CD4-positive, alpha-beta T cell (primary cell): ENCODE measurements at regions not wholly inside any gene's neighbourhood (a gene's known extent, or its start where the extent isn't known, plus 50 kb on each side); places are given as distances from the start of the nearest gene placed in this dataset.
"Not testable (repeated sequence)": the region's sequence is repeated elsewhere in the genome, so short reads cannot be mapped to it uniquely, and the experiment has no call there.

Experiments
- ATAC-seq: fragments of 200-7000 bp; cut with Tn5 transposase; one replicate; pipeline ENCODE4 v1.10.0; 2022; ENCODE audit warnings: mild to moderate bottlenecking; ENCODE audit not compliant: poor library complexity
- CTCF ChIA-PET: fragments of 350-600 bp; sonication (Branson Sonifier 250); formaldehyde crosslinking; loops from one replicate; lab custom pipeline; 2021; ENCODE audit warnings: antibody characterized with exemption, inconsistent platforms; lab: Charles Lee
- POLR2A ChIA-PET: fragments of 350-600 bp; sonication (Branson Sonifier 250); formaldehyde crosslinking; loops from one replicate; lab custom pipeline; 2021; ENCODE audit warnings: antibody characterized with exemption, inconsistent platforms; lab: Charles Lee
- DNase-seq, 14 experiments: peaks; one replicate each; pipeline ENCODE4 v3.0.0-alpha.2; 2013 to 2020; ENCODE audit warnings: mixed read lengths in 2 of 14
- H3K27ac ChIP-seq, 2 donors: one replicate each; pipeline versions ENCODE4 v1.5.1 to v1.7.0; 2013; ENCODE audit warnings: low read length in 2 of 2, low read depth in 1 of 2, mild to moderate bottlenecking in 1 of 2
- H3K27me3 ChIP-seq, 2 experiments: 1 replicate in 1 of 2; 2 replicates in 1 of 2; pipeline versions ENCODE4 v1.6.1 to v1.7.0; 2013; ENCODE audit warnings: low read length in 2 of 2, control low read depth in 1 of 2, mild to moderate bottlenecking in 1 of 2, moderate library complexity in 1 of 2; ENCODE audit not compliant: insufficient read depth in 2 of 2, control insufficient read depth in 1 of 2
- H3K36me3 ChIP-seq: one replicate; pipeline ENCODE4 v1.6.1; 2013; ENCODE audit warnings: low read length, control low read depth; ENCODE audit not compliant: insufficient read depth
- H3K4me1 ChIP-seq: one replicate; pipeline ENCODE4 v1.6.1; 2013; ENCODE audit warnings: low read length, control low read depth; ENCODE audit not compliant: insufficient read depth
- H3K4me3 ChIP-seq: one replicate; pipeline ENCODE4 v1.5.1; 2013; ENCODE audit warnings: mild to moderate bottlenecking, low read length, moderate library complexity
- H3K9me3 ChIP-seq, 2 experiments: 1 replicate in 1 of 2; 2 replicates in 1 of 2; pipeline versions ENCODE4 v1.6.1 to v1.7.0; 2013; ENCODE audit warnings: low read length in 2 of 2, mild to moderate bottlenecking in 2 of 2, control low read depth in 1 of 2, moderate library complexity in 1 of 2; ENCODE audit not compliant: control insufficient read depth in 1 of 2, insufficient read depth in 1 of 2
- H3K27ac Mint-ChIP-seq: one replicate; pipeline ENCODE4 v1.8.0; 2020; ENCODE audit warnings: mixed read lengths
- H3K27me3 Mint-ChIP-seq: one replicate; pipeline ENCODE4 v1.8.0; 2021; ENCODE audit warnings: mixed read lengths
- H3K36me3 Mint-ChIP-seq: one replicate; pipeline ENCODE4 v1.8.0; 2021; ENCODE audit warnings: low read depth, mixed read lengths
- H3K4me1 Mint-ChIP-seq: one replicate; pipeline ENCODE4 v1.8.0; 2021; ENCODE audit warnings: low read depth, mixed read lengths
- H3K4me3 Mint-ChIP-seq: one replicate; pipeline ENCODE4 v1.8.0; 2020; ENCODE audit warnings: mild to moderate bottlenecking, mixed read lengths
- H3K9me3 Mint-ChIP-seq: one replicate; pipeline ENCODE4 v1.8.0; 2020; ENCODE audit warnings: mixed read lengths
- CTCF ChIP-seq: fragments of 200-600 bp; IDR thresholded peaks from one replicate; pipeline ENCODE4 v1.8.0; 2022; ENCODE audit warnings: antibody characterized with exemption, mild to moderate bottlenecking
- intact Hi-C, 2 experiments: fragments of 100-400 bp; cut with DNase I in 1 of 2; cut with micrococcal nuclease in 1 of 2; formaldehyde crosslinking; loops; one replicate each; pipeline versions ENCODE4 v1.15.1 to v1.9.0; 2023 to 2025; cut with DNase I, micrococcal nuclease

GRCh38 chr2:192947352-192947751, 752.6 kb upstream of the TMEFF2 start:
- Histone ChIP-seq H3K4me3 (no peak overlapping the region), H3K27ac (no peak overlapping the region), H3K4me1 (no peaks in the 10 kb centered on the region), H3K9me3 (no peaks in the 10 kb centered on the region), H3K27me3 (no peaks in the 10 kb centered on the region), H3K36me3 (no peaks in the 10 kb centered on the region)
- Mint-ChIP-seq H3K4me1 (no peaks in the 10 kb centered on the region), H3K36me3 (no peaks in the 10 kb centered on the region), H3K27ac (no peak overlapping the region), H3K27me3 (no peaks in the 10 kb centered on the region), H3K4me3 (no peak overlapping the region), H3K9me3 (no peaks in the 10 kb centered on the region)
- POLR2A ChIA-PET: no interaction called here
- intact Hi-C loops: no loop called here
- no peak for ATAC-seq
- no peak for DNase-seq
- CTCF ChIA-PET: no interaction called here
- TF ChIP-seq CTCF: no peak

GRCh38 chr2:192940767-192941166, 746.0 kb upstream of the TMEFF2 start:
- no peaks in the 10 kb centered on the region for H3K36me3 ChIP-seq
- H3K4me3 ChIP-seq: no peak overlapping the region
- H3K4me3 Mint-ChIP-seq: no peak overlapping the region
- ChIA-PET CTCF (no interaction called here), POLR2A (no interaction called here)
- H3K27me3 Mint-ChIP-seq: no peaks in the 10 kb centered on the region
- DNase-seq: no peak
- ATAC-seq: no peak
- H3K9me3 Mint-ChIP-seq: peaks cover 2% of the 10 kb centered on the region
- no peak overlapping the region for H3K27ac Mint-ChIP-seq
- no peaks in the 10 kb centered on the region for H3K27me3 ChIP-seq
- no peak overlapping the region for H3K27ac ChIP-seq
- H3K4me1 Mint-ChIP-seq: no peaks in the 10 kb centered on the region
- intact Hi-C loops: no loop called here
- no peaks in the 10 kb centered on the region for H3K4me1 ChIP-seq
- no peaks in the 10 kb centered on the region for H3K36me3 Mint-ChIP-seq
- no peak for TF ChIP-seq CTCF
- H3K9me3 ChIP-seq: no peaks in the 10 kb centered on the region

GRCh38 chr2:192932376-192932775, 737.6 kb upstream of the TMEFF2 start:
- no peak overlapping the region for H3K4me3 ChIP-seq
- H3K27ac Mint-ChIP-seq: no peak overlapping the region
- intact Hi-C loops: no loop called here
- no peaks in the 10 kb centered on the region for H3K27me3 Mint-ChIP-seq
- H3K9me3 ChIP-seq: peaks cover 0 to 6% of the 10 kb centered on the region in 2 experiments
- H3K27me3 ChIP-seq: no peaks in the 10 kb centered on the region
- H3K4me1 ChIP-seq: no peaks in the 10 kb centered on the region
- no peaks in the 10 kb centered on the region for H3K4me1 Mint-ChIP-seq
- no peak for DNase-seq
- ChIA-PET POLR2A (no interaction called here), CTCF (no interaction called here)
- H3K36me3 Mint-ChIP-seq: no peaks in the 10 kb centered on the region
- H3K36me3 ChIP-seq: no peaks in the 10 kb centered on the region
- no peak for TF ChIP-seq CTCF
- peaks cover 3% of the 10 kb centered on the region for H3K9me3 Mint-ChIP-seq
- no peak overlapping the region for H3K27ac ChIP-seq
- H3K4me3 Mint-ChIP-seq: no peak overlapping the region
- ATAC-seq: no peak

GRCh38 chr2:192921631-192922030, 726.9 kb upstream of the TMEFF2 start:
- H3K27me3 ChIP-seq, H3K27ac Mint-ChIP-seq, H3K36me3 Mint-ChIP-seq, H3K4me1 ChIP-seq, H3K36me3 ChIP-seq, ATAC-seq, CTCF ChIA-PET, H3K4me3 ChIP-seq, H3K27me3 Mint-ChIP-seq, H3K9me3 ChIP-seq, H3K4me3 Mint-ChIP-seq, H3K9me3 Mint-ChIP-seq, H3K27ac ChIP-seq, DNase-seq, H3K4me1 Mint-ChIP-seq, POLR2A ChIA-PET, intact Hi-C loops: not testable (repeated sequence)
